H1 (cell line): ENCODE measurements at regions not wholly inside any gene's neighbourhood (a gene's known extent, or its start where the extent isn't known, plus 50 kb on each side); places are given as distances from the start of the nearest gene placed in this dataset.

Experiments
- BACH1 ChIP-seq: IDR thresholded peaks from 2 replicates; pipeline ENCODE4 v1.6.1; 2012; ENCODE audit warnings: low read length, improper control_type of control experiment
- CBX5 ChIP-seq: fragments of 300-800, 300-1000 bp; sonication (generic); IDR thresholded peaks from 2 replicates; pipeline ENCODE4 v1.7.1; 2016; ENCODE audit warnings: antibody characterized with exemption, low read length, low read depth
- EZH2 ChIP-seq: fragments of 200-600 bp; sonication (generic); IDR thresholded peaks from 2 replicates; pipeline ENCODE4 v1.7.1; 2012; ENCODE audit warnings: low read depth, mild to moderate bottlenecking, moderate library complexity, low read length, inconsistent platforms; ENCODE audit not compliant: severe bottlenecking
- HDAC2 ChIP-seq, 2 experiments: fragments of 300-600 bp in 1 of 2; sonication (generic) in 1 of 2; IDR thresholded peaks; 2 replicates each; pipeline ENCODE4 v1.6.1; 2011 to 2012; ENCODE audit warnings: low read depth in 2 of 2, low read length in 2 of 2, mild to moderate bottlenecking in 2 of 2, moderate library complexity in 2 of 2, borderline replicate concordance in 1 of 2, inconsistent platforms in 1 of 2
- JUND ChIP-seq: IDR thresholded peaks from 2 replicates; pipeline ENCODE4 v1.6.1; 2011; ENCODE audit warnings: mild to moderate bottlenecking, improper control_type of control experiment, low read length
- PHF8 ChIP-seq: fragments of 200-600 bp; sonication (generic); conservative IDR thresholded peaks from 2 replicates; pipeline ENCODE4 v1.7.1; 2012; ENCODE audit warnings: low read depth, mild to moderate bottlenecking, inconsistent platforms, low read length, moderate library complexity
- POLR2A ChIP-seq, 2 experiments: IDR thresholded peaks; 1 replicate in 1 of 2; 2 replicates in 1 of 2; pipeline ENCODE4 v1.6.1; 2011; ENCODE audit warnings: low read depth in 2 of 2, low read length in 2 of 2, mild to moderate bottlenecking in 2 of 2; ENCODE audit errors: control extremely low read depth in 1 of 2
- POLR2AphosphoS5 ChIP-seq: IDR thresholded peaks from 2 replicates; pipeline ENCODE4 v1.6.1; 2011; ENCODE audit warnings: low read depth, low read length
- SRF ChIP-seq: IDR thresholded peaks from 2 replicates; pipeline ENCODE4 v1.6.1; 2011; ENCODE audit warnings: mild to moderate bottlenecking, low read depth, low read length, moderate library complexity
- SUZ12 ChIP-seq: fragments of 200-600 bp; sonication (generic); IDR thresholded peaks from 2 replicates; pipeline ENCODE4 v1.6.1; 2012; ENCODE audit warnings: mild to moderate bottlenecking, inconsistent platforms, low read length, moderate library complexity, mixed read lengths
- TF ChIP-seq, protein P1 (sequence below), 3 experiments: IDR thresholded peaks; 1 replicate in 2 of 3; 2 replicates in 1 of 3; pipeline versions ENCODE4 v1.5.1 to v1.6.1; 2011; ENCODE audit warnings: low read length in 3 of 3, mild to moderate bottlenecking in 3 of 3, inconsistent platforms in 2 of 3, low read depth in 1 of 3, moderate library complexity in 1 of 3; ENCODE audit not compliant: insufficient read depth in 1 of 3; ENCODE audit errors: control extremely low read depth in 1 of 3

DNA sequence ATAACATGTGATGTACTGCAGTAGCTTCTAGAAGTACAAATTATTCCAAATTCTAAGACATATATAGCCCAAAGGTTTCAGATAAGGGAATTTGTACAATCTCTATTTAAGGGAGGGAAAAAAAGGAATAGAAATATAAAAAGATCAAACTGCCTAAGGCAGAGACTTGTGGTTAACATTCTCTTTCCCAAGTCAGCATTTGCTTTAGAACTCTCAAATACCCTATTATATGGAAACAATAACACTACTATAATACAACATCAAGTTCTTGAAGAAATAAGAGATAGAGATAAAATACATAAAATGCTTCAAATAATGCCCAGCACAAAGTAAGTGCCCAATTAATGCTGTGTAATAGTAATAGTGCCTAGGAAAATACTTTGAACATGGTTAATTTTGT lies 123.1 kb downstream of the CRPPA start:
- TF ChIP-seq JUND (no peak), PHF8 (no peak), POLR2A (IDR thresholded peaks at IDR 0.05; ENCODE audit: control extremely low read depth in 1 of 2, low read depth in 2 of 2, low read length in 2 of 2) (no peak), SUZ12 (no peak), CBX5 (no peak), POLR2AphosphoS5 (no peak), SRF (no peak), EZH2 (no peak), HDAC2 (IDR thresholded peaks at IDR 0.05; ENCODE audit: borderline replicate concordance in 1 of 2, low read depth in 2 of 2, low read length in 2 of 2) (no peak), BACH1 (no peak)
- TF ChIP-seq, protein P1, sequence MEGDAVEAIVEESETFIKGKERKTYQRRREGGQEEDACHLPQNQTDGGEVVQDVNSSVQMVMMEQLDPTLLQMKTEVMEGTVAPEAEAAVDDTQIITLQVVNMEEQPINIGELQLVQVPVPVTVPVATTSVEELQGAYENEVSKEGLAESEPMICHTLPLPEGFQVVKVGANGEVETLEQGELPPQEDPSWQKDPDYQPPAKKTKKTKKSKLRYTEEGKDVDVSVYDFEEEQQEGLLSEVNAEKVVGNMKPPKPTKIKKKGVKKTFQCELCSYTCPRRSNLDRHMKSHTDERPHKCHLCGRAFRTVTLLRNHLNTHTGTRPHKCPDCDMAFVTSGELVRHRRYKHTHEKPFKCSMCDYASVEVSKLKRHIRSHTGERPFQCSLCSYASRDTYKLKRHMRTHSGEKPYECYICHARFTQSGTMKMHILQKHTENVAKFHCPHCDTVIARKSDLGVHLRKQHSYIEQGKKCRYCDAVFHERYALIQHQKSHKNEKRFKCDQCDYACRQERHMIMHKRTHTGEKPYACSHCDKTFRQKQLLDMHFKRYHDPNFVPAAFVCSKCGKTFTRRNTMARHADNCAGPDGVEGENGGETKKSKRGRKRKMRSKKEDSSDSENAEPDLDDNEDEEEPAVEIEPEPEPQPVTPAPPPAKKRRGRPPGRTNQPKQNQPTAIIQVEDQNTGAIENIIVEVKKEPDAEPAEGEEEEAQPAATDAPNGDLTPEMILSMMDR (IDR thresholded peaks at IDR 0.05; ENCODE audit: control extremely low read depth in 1 of 3, insufficient read depth in 1 of 3, low read depth in 1 of 3, low read length in 3 of 3): no peak
